ENCODE measurements at regions not wholly inside any gene's neighbourhood (a gene's known extent, or its start where the extent isn't known, plus 50 kb on each side); places are given as distances from the start of the nearest gene placed in this dataset.

DNA sequence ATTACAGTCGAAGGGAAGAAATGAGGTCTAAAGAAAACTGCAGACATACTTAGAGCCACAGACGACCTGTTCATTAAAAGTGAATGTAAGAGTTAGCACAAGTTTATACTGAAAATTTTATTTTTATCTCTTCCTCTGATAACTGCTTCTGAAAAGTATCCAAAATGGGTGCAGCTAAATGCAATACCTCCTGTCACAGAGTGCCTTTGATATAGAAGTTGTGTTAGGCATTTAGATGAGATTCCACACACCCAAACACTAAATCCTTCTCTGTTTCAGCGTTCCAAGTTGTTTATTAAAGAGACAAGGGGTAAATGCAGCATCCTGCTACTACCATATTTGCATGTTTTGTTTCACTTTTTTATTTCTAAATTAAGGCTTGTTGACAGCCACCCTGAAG, 214.7 kb upstream of the TSHZ2 start:
- no peak for TF ChIP-seq EZH2phosphoT487 (IDR thresholded peaks at IDR 0.05; ENCODE audit: low read depth)
- TF ChIP-seq, protein P1, sequence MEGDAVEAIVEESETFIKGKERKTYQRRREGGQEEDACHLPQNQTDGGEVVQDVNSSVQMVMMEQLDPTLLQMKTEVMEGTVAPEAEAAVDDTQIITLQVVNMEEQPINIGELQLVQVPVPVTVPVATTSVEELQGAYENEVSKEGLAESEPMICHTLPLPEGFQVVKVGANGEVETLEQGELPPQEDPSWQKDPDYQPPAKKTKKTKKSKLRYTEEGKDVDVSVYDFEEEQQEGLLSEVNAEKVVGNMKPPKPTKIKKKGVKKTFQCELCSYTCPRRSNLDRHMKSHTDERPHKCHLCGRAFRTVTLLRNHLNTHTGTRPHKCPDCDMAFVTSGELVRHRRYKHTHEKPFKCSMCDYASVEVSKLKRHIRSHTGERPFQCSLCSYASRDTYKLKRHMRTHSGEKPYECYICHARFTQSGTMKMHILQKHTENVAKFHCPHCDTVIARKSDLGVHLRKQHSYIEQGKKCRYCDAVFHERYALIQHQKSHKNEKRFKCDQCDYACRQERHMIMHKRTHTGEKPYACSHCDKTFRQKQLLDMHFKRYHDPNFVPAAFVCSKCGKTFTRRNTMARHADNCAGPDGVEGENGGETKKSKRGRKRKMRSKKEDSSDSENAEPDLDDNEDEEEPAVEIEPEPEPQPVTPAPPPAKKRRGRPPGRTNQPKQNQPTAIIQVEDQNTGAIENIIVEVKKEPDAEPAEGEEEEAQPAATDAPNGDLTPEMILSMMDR (IDR thresholded peaks at IDR 0.05; ENCODE audit: low read depth, low read length), result no peak
